ENCODE measurements at regions not wholly inside any gene's neighbourhood (a gene's known extent, or its start where the extent isn't known, plus 50 kb on each side); places are given as distances from the start of the nearest gene placed in this dataset.

- TF ChIP-seq CTCF (IDR thresholded peaks at IDR 0.05; ENCODE audit: poor library complexity, severe bottlenecking): no peak
- Histone ChIP-seq H3K4me1 (ENCODE audit: insufficient read depth, poor library complexity, severe bottlenecking) (no peaks in the 10 kb centered on the region), H3K36me3 (ENCODE audit: low read depth) (no peaks in the 10 kb centered on the region), H3K4me3 (ENCODE audit: severe bottlenecking) (no peak overlapping the region), H3K27ac (ENCODE audit: poor library complexity, severe bottlenecking) (no peak overlapping the region), H3K9me3 (ENCODE audit: severe bottlenecking) (no peaks in the 10 kb centered on the region), H3K27me3 (ENCODE audit: insufficient read depth, poor library complexity, severe bottlenecking) (no peaks in the 10 kb centered on the region)
- ATAC-seq (ENCODE audit: low read depth) (no peak), DNase-seq (ENCODE audit: low spot score) (no peak)
Measured at GRCh38 chr2:4530231-4530630, 826.9 kb downstream of the DCDC2C start.

- DNase-seq (ENCODE audit: low spot score) (no peak), ATAC-seq (ENCODE audit: low read depth) (no peak)
- H3K4me1 ChIP-seq (ENCODE audit: insufficient read depth, poor library complexity, severe bottlenecking): no peaks in the 10 kb centered on the region
- H3K9me3 ChIP-seq (ENCODE audit: severe bottlenecking): peaks cover 2% of the 10 kb centered on the region
- no peak overlapping the region for H3K27ac ChIP-seq (ENCODE audit: poor library complexity, severe bottlenecking)
- H3K4me3 ChIP-seq (ENCODE audit: severe bottlenecking): no peak overlapping the region
- no peaks in the 10 kb centered on the region for H3K36me3 ChIP-seq (ENCODE audit: low read depth)
- TF ChIP-seq CTCF (IDR thresholded peaks at IDR 0.05; ENCODE audit: poor library complexity, severe bottlenecking): no peak
- no peaks in the 10 kb centered on the region for H3K27me3 ChIP-seq (ENCODE audit: insufficient read depth, poor library complexity, severe bottlenecking)
Measured at GRCh38 chr2:4533806-4534205, 830.4 kb downstream of the DCDC2C start.

GRCh38 chr2:4539121-4539520, 835.7 kb downstream of the DCDC2C start:
- ATAC-seq (ENCODE audit: low read depth): no peak
- Histone ChIP-seq H3K4me3 (ENCODE audit: severe bottlenecking) (no peak overlapping the region), H3K36me3 (ENCODE audit: low read depth) (no peaks in the 10 kb centered on the region), H3K27me3 (ENCODE audit: insufficient read depth, poor library complexity, severe bottlenecking) (no peaks in the 10 kb centered on the region), H3K9me3 (ENCODE audit: severe bottlenecking) (peaks cover 2% of the 10 kb centered on the region), H3K4me1 (ENCODE audit: insufficient read depth, poor library complexity, severe bottlenecking) (no peaks in the 10 kb centered on the region), H3K27ac (ENCODE audit: poor library complexity, severe bottlenecking) (no peak overlapping the region)
- DNase-seq (ENCODE audit: low spot score): no peak
- TF ChIP-seq CTCF (IDR thresholded peaks at IDR 0.05; ENCODE audit: poor library complexity, severe bottlenecking): no peak

- peaks cover 4% of the 10 kb centered on the region for H3K27me3 ChIP-seq (ENCODE audit: insufficient read depth, poor library complexity, severe bottlenecking)
- H3K4me3 ChIP-seq (ENCODE audit: severe bottlenecking): no peak overlapping the region
- H3K36me3 ChIP-seq (ENCODE audit: low read depth): no peaks in the 10 kb centered on the region
- H3K4me1 ChIP-seq (ENCODE audit: insufficient read depth, poor library complexity, severe bottlenecking): no peaks in the 10 kb centered on the region
- ATAC-seq (ENCODE audit: low read depth) (no peak), DNase-seq (ENCODE audit: low spot score) (no peak)
- TF ChIP-seq CTCF (IDR thresholded peaks at IDR 0.05; ENCODE audit: poor library complexity, severe bottlenecking): no peak
- no peaks in the 10 kb centered on the region for H3K9me3 ChIP-seq (ENCODE audit: severe bottlenecking)
- no peak overlapping the region for H3K27ac ChIP-seq (ENCODE audit: poor library complexity, severe bottlenecking)
Measured at GRCh38 chr2:4549666-4550210, 846.4 kb downstream of the DCDC2C start.

GRCh38 chr2:4551691-4552474, 848.5 kb downstream of the DCDC2C start:
- Histone ChIP-seq H3K36me3 (ENCODE audit: low read depth) (no peaks in the 10 kb centered on the region), H3K27me3 (ENCODE audit: insufficient read depth, poor library complexity, severe bottlenecking) (peaks cover 4% of the 10 kb centered on the region), H3K9me3 (ENCODE audit: severe bottlenecking) (no peaks in the 10 kb centered on the region), H3K27ac (ENCODE audit: poor library complexity, severe bottlenecking) (no peak overlapping the region), H3K4me3 (ENCODE audit: severe bottlenecking) (no peak overlapping the region), H3K4me1 (ENCODE audit: insufficient read depth, poor library complexity, severe bottlenecking) (no peaks in the 10 kb centered on the region)
- DNase-seq (ENCODE audit: low spot score) (no peak), ATAC-seq (ENCODE audit: low read depth) (no peak)
- no peak for TF ChIP-seq CTCF (IDR thresholded peaks at IDR 0.05; ENCODE audit: poor library complexity, severe bottlenecking)
